H1 (cell line): ENCODE measurements at regions not wholly inside any gene's neighbourhood (a gene's known extent, or its start where the extent isn't known, plus 50 kb on each side); places are given as distances from the start of the nearest gene placed in this dataset.

Experiments
- JUND ChIP-seq: IDR thresholded peaks from 2 replicates; pipeline ENCODE4 v1.6.1; 2011; ENCODE audit warnings: mild to moderate bottlenecking, improper control_type of control experiment, low read length
- POU5F1 ChIP-seq: IDR thresholded peaks from 2 replicates; pipeline ENCODE4 v1.6.1; 2011; ENCODE audit warnings: low read depth, mild to moderate bottlenecking, low read length, moderate library complexity
- TF ChIP-seq, protein P1 (sequence below): fragments of 300-600 bp; sonication (generic); IDR thresholded peaks from 2 replicates; pipeline ENCODE4 v1.7.1; 2012; ENCODE audit warnings: low read length, moderate library complexity, mild to moderate bottlenecking, inconsistent platforms; ENCODE audit not compliant: insufficient replicate concordance

GRCh38 chr10:37675449-37675848, 182.0 kb downstream of the ZNF248 start (continued):
- TF ChIP-seq, protein P1, sequence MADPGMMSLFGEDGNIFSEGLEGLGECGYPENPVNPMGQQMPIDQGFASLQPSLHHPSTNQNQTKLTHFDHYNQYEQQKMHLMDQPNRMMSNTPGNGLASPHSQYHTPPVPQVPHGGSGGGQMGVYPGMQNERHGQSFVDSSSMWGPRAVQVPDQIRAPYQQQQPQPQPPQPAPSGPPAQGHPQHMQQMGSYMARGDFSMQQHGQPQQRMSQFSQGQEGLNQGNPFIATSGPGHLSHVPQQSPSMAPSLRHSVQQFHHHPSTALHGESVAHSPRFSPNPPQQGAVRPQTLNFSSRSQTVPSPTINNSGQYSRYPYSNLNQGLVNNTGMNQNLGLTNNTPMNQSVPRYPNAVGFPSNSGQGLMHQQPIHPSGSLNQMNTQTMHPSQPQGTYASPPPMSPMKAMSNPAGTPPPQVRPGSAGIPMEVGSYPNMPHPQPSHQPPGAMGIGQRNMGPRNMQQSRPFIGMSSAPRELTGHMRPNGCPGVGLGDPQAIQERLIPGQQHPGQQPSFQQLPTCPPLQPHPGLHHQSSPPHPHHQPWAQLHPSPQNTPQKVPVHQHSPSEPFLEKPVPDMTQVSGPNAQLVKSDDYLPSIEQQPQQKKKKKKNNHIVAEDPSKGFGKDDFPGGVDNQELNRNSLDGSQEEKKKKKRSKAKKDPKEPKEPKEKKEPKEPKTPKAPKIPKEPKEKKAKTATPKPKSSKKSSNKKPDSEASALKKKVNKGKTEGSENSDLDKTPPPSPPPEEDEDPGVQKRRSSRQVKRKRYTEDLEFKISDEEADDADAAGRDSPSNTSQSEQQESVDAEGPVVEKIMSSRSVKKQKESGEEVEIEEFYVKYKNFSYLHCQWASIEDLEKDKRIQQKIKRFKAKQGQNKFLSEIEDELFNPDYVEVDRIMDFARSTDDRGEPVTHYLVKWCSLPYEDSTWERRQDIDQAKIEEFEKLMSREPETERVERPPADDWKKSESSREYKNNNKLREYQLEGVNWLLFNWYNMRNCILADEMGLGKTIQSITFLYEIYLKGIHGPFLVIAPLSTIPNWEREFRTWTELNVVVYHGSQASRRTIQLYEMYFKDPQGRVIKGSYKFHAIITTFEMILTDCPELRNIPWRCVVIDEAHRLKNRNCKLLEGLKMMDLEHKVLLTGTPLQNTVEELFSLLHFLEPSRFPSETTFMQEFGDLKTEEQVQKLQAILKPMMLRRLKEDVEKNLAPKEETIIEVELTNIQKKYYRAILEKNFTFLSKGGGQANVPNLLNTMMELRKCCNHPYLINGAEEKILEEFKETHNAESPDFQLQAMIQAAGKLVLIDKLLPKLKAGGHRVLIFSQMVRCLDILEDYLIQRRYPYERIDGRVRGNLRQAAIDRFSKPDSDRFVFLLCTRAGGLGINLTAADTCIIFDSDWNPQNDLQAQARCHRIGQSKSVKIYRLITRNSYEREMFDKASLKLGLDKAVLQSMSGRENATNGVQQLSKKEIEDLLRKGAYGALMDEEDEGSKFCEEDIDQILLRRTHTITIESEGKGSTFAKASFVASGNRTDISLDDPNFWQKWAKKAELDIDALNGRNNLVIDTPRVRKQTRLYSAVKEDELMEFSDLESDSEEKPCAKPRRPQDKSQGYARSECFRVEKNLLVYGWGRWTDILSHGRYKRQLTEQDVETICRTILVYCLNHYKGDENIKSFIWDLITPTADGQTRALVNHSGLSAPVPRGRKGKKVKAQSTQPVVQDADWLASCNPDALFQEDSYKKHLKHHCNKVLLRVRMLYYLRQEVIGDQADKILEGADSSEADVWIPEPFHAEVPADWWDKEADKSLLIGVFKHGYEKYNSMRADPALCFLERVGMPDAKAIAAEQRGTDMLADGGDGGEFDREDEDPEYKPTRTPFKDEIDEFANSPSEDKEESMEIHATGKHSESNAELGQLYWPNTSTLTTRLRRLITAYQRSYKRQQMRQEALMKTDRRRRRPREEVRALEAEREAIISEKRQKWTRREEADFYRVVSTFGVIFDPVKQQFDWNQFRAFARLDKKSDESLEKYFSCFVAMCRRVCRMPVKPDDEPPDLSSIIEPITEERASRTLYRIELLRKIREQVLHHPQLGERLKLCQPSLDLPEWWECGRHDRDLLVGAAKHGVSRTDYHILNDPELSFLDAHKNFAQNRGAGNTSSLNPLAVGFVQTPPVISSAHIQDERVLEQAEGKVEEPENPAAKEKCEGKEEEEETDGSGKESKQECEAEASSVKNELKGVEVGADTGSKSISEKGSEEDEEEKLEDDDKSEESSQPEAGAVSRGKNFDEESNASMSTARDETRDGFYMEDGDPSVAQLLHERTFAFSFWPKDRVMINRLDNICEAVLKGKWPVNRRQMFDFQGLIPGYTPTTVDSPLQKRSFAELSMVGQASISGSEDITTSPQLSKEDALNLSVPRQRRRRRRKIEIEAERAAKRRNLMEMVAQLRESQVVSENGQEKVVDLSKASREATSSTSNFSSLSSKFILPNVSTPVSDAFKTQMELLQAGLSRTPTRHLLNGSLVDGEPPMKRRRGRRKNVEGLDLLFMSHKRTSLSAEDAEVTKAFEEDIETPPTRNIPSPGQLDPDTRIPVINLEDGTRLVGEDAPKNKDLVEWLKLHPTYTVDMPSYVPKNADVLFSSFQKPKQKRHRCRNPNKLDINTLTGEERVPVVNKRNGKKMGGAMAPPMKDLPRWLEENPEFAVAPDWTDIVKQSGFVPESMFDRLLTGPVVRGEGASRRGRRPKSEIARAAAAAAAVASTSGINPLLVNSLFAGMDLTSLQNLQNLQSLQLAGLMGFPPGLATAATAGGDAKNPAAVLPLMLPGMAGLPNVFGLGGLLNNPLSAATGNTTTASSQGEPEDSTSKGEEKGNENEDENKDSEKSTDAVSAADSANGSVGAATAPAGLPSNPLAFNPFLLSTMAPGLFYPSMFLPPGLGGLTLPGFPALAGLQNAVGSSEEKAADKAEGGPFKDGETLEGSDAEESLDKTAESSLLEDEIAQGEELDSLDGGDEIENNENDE, result no peak
- no peak for TF ChIP-seq JUND
- TF ChIP-seq POU5F1, result no peak
